GM12878 (cell line): ENCODE measurements at regions not wholly inside any gene's neighbourhood (a gene's known extent, or its start where the extent isn't known, plus 50 kb on each side); places are given as distances from the start of the nearest gene placed in this dataset.
"Not testable (repeated sequence)": the region's sequence is repeated elsewhere in the genome, so short reads cannot be mapped to it uniquely, and the experiment has no call there.

ENCODE experiments used
- ATF2 ChIP-seq: IDR thresholded peaks from 2 replicates; pipeline ENCODE4 v1.6.1; 2012; ENCODE audit warnings: low read length, inconsistent platforms
- ATF3 ChIP-seq: IDR thresholded peaks from 2 replicates; pipeline ENCODE4 v1.6.1; 2011; ENCODE audit warnings: low read depth, mild to moderate bottlenecking, low read length, moderate library complexity, borderline replicate concordance; ENCODE audit errors: extremely low read depth
- BCL3 ChIP-seq: IDR thresholded peaks from 2 replicates; pipeline ENCODE4 v1.6.1; 2011; ENCODE audit warnings: borderline replicate concordance, low read depth, mild to moderate bottlenecking, moderate library complexity, low read length; ENCODE audit not compliant: insufficient read depth, poor library complexity, severe bottlenecking
- CEBPB ChIP-seq, 2 experiments: fragments of 150-350 bp in 1 of 2; IDR thresholded peaks; 2 replicates each; pipeline ENCODE4 v1.6.1; 2012 to 2014; ENCODE audit warnings: low read depth in 2 of 2, low read length in 2 of 2, borderline replicate concordance in 1 of 2, inconsistent platforms in 1 of 2
- CTCF ChIP-seq, 3 experiments: IDR thresholded peaks in 2 of 3; conservative IDR thresholded peaks in 1 of 3; 2 replicates each; pipeline ENCODE4 v1.5.1; 2011; ENCODE audit warnings: low read depth in 3 of 3, low read length in 3 of 3, mild to moderate bottlenecking in 3 of 3, control low read depth in 2 of 3, moderate library complexity in 2 of 3, inconsistent platforms in 1 of 3, mixed read lengths in 1 of 3; ENCODE audit not compliant: control insufficient read depth in 2 of 3, insufficient read depth in 1 of 3; ENCODE audit errors: extremely low read depth in 1 of 3
- EZH2 ChIP-seq: IDR thresholded peaks from 2 replicates; pipeline ENCODE4 v1.6.1; 2012; ENCODE audit warnings: low read depth, mild to moderate bottlenecking, control low read depth, inconsistent platforms, low read length, borderline replicate concordance; ENCODE audit not compliant: control insufficient read depth
- IRF4 ChIP-seq: IDR thresholded peaks from 2 replicates; pipeline ENCODE4 v1.6.1; 2011; ENCODE audit warnings: low read depth, low read length
- MAX ChIP-seq: IDR thresholded peaks from 2 replicates; pipeline ENCODE4 v1.6.1; 2012; ENCODE audit warnings: low read depth, low read length, improper control_type of control experiment
- MTA3 ChIP-seq: IDR thresholded peaks from 2 replicates; pipeline ENCODE4 v1.6.1; 2012; ENCODE audit warnings: low read length, inconsistent platforms, borderline replicate concordance
- PRDM15 ChIP-seq: fragments of 450-650 bp; formaldehyde crosslinking; IDR thresholded peaks from 2 replicates; pipeline ENCODE4 v1.4.0; 2020; ENCODE audit warnings: mild to moderate bottlenecking, moderate library complexity
- SIN3A ChIP-seq: IDR thresholded peaks from 2 replicates; pipeline ENCODE4 v1.6.1; 2012; ENCODE audit warnings: low read depth, low read length, improper control_type of control experiment
- YY1 ChIP-seq: IDR thresholded peaks from 2 replicates; pipeline ENCODE4 v1.6.1; 2011; ENCODE audit warnings: low read depth, mild to moderate bottlenecking, low read length
- ZNF274 ChIP-seq: IDR thresholded peaks from one replicate; pipeline ENCODE4 v1.8.0; 2011; ENCODE audit not compliant: insufficient read length, insufficient read depth

GRCh38 chr5:44074547-44074946 lies 314.7 kb downstream of the FGF10 start:
- TF ChIP-seq ZNF274; MTA3; CEBPB (IDR thresholded peaks at IDR 0.05; ENCODE audit: borderline replicate concordance in 1 of 2, low read depth in 2 of 2, low read length in 2 of 2); CTCF (IDR thresholded peaks at IDR 0.05 in 2 of 3, conservative IDR thresholded peaks at IDR 0.05 in 1 of 3; ENCODE audit: control insufficient read depth in 2 of 3, extremely low read depth in 1 of 3, insufficient read depth in 1 of 3, low read depth in 3 of 3, low read length in 3 of 3); IRF4; MAX; ATF2; ATF3; PRDM15 (CRISPR knock-in tag); EZH2; SIN3A; BCL3; YY1: not testable (repeated sequence)
